ENCODE measurements at regions not wholly inside any gene's neighbourhood (a gene's known extent, or its start where the extent isn't known, plus 50 kb on each side); places are given as distances from the start of the nearest gene placed in this dataset.
A peak's percentile ranks its signal among the peaks of the same experiment; 100 is the strongest.
"Not testable (repeated sequence)": the region's sequence is repeated elsewhere in the genome, so short reads cannot be mapped to it uniquely, and the experiment has no call there.

GRCh38 chr6:51025082-51025777 is 206.6 kb downstream of the TFAP2B start:
- DNase-seq (ENCODE audit: low read depth), result peak; percentile 38
- in situ Hi-C loops (cut with HindIII; ENCODE audit: low pct_unique_long_range_greater_than_20kb, low sequenced_read_pairs), result no loop called here

- peak; percentile 8 for DNase-seq (ENCODE audit: low read depth)
- in situ Hi-C loops (cut with HindIII; ENCODE audit: low pct_unique_long_range_greater_than_20kb, low sequenced_read_pairs), result no loop called here
Measured at GRCh38 chr6:51027283-51028065, 208.8 kb downstream of the TFAP2B start.

DNA sequence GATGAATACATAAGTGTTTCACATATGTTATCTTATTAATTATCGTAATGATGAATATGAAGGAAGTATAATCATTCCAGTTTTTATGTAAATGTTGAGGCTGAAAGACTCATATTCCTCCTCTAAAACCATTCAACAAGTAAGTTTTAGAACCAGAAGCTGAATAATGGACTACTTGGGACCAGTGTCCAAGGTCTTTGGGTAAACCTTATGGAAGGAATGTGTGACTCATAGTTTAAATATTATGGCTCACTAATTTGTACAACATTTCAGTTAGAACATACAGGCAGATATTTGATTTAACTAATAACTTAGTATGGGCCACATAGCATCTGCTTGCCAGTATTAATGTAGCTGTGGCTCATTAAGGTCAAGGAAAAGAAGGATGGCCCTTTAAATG is 209.6 kb downstream of the TFAP2B start:
- in situ Hi-C loops (cut with HindIII; ENCODE audit: low pct_unique_long_range_greater_than_20kb, low sequenced_read_pairs), result no loop called here
- DNase-seq (ENCODE audit: low read depth), result peak; percentile 37

GRCh38 chr6:51029561-51029960 is 210.9 kb downstream of the TFAP2B start:
- no peak for DNase-seq (ENCODE audit: low read depth)
- in situ Hi-C loops (cut with HindIII; ENCODE audit: low pct_unique_long_range_greater_than_20kb, low sequenced_read_pairs), result no loop called here

- no peak for DNase-seq (ENCODE audit: low read depth)
- in situ Hi-C loops (cut with HindIII; ENCODE audit: low pct_unique_long_range_greater_than_20kb, low sequenced_read_pairs), result no loop called here
Measured at GRCh38 chr6:51045548-51045947, 226.9 kb downstream of the TFAP2B start.

DNA sequence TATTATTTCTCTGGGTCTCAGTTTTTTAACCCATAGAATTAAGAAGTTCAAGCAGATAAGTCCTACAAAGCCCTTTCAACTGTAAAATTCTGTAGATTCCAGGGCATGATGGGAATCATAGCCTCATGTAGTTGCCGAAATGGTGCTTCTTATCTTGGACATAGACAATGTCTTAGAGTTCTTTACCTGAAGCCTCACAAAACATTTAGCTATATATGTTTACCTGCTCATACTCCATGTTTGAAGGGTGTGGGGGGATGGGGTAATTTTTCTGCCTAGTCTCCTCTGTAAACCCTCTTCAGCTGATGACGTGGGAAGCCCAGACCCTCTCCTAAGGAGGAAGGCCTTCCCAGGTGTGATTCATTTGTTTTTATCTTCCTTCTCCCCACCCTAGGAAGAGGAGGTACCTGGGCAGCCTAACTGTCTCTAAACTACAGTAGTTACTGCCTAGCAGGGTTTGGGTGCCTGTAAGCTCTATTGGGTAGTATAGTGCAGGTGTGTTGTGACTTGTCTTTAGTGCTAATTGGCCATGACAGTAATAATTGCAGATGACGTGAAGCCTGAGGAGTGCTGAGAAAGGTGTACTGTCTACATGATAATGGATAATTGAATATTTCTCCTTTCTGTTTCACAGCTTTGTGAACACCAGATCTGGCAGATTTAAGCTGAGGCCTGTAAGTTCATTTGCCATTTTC is 230.8 kb downstream of the TFAP2B start:
- in situ Hi-C loops (cut with HindIII; ENCODE audit: low pct_unique_long_range_greater_than_20kb, low sequenced_read_pairs), result no loop called here
- no peak for DNase-seq (ENCODE audit: low read depth)

GRCh38 chr6:51049983-51050877 is 231.6 kb downstream of the TFAP2B start:
- in situ Hi-C loops (cut with HindIII; ENCODE audit: low pct_unique_long_range_greater_than_20kb, low sequenced_read_pairs), result no loop called here
- DNase-seq (ENCODE audit: low read depth), result peak; percentile 63

GRCh38 chr6:51052716-51053115 is 234.0 kb downstream of the TFAP2B start:
- in situ Hi-C loops (cut with HindIII; ENCODE audit: low pct_unique_long_range_greater_than_20kb, low sequenced_read_pairs); DNase-seq (ENCODE audit: low read depth): not testable (repeated sequence)

GRCh38 chr6:51055316-51055715 is 236.6 kb downstream of the TFAP2B start:
- in situ Hi-C loops (cut with HindIII; ENCODE audit: low pct_unique_long_range_greater_than_20kb, low sequenced_read_pairs); DNase-seq (ENCODE audit: low read depth): not testable (repeated sequence)

DNA sequence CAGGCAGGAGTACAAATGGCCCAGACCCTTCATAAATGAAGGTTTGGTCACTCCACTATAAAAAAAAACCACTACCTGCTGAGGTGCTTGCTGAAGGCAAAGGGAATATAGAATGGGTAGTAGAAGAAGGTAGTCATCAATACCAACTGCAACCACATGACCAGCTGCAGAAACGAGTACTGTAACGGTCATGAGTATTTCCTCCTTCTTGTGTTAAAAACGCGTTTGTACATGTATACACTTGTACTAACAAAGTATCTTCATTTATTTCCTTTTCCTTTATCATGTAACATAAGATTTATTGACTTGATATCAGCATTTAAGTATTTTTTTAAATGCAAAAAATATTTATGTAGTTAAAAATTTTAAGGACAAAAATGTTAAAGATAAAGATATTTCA is 238.6 kb downstream of the TFAP2B start:
- in situ Hi-C loops (cut with HindIII; ENCODE audit: low pct_unique_long_range_greater_than_20kb, low sequenced_read_pairs), result no loop called here
- no peak for DNase-seq (ENCODE audit: low read depth)

DNA sequence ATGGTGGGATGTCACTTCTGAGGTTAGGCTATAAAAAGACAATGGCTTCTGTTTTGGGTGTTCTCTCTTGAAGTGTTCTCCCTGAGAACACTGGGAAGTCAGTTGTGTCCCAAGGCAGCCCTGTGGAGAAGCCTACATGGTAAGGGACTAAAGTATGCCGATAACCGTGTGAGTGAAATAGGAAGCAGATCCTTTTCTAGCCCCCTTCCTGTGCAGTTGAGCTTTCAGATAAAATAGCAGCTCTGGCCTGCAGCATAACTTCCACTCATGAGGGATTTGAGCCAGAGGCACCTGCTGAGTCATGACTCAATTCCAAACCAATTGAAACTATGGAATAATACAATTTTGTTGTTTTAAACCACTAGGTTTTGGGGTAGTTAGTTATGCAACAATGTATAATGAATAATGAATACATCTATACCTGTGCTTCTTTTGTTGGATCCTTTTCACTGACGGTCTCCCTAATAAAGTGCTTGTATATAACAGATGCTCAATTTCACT is 241.6 kb downstream of the TFAP2B start:
- in situ Hi-C loops (cut with HindIII; ENCODE audit: low pct_unique_long_range_greater_than_20kb, low sequenced_read_pairs), result no loop called here
- DNase-seq (ENCODE audit: low read depth), result no peak

DNA sequence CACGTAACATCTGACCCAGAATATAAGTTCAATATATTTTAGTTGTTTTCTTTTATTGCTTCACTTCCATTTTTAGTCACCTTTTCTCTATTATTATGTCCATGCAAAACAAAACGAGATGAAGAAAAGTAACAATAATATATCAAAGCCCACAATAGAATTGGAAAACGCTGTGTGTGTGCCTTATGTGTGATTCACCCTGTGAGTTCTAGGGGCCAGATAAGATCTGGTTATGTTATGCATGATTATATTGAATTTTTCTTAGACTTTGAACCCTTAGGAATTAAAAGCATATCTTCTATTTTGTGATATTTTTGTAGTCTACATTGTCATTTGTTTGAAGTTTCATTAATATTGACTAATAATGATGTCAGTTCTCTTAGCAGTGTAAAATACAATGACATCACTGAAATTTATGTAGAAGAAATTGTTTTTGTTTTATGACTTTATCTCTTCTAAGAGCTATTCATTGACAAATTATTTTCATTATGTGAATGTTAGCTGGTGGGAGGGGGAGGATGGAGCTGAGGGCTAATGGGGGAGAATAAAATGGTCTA is 243.6 kb downstream of the TFAP2B start:
- no peak for DNase-seq (ENCODE audit: low read depth)
- in situ Hi-C loops (cut with HindIII; ENCODE audit: low pct_unique_long_range_greater_than_20kb, low sequenced_read_pairs), result no loop called here

DNA sequence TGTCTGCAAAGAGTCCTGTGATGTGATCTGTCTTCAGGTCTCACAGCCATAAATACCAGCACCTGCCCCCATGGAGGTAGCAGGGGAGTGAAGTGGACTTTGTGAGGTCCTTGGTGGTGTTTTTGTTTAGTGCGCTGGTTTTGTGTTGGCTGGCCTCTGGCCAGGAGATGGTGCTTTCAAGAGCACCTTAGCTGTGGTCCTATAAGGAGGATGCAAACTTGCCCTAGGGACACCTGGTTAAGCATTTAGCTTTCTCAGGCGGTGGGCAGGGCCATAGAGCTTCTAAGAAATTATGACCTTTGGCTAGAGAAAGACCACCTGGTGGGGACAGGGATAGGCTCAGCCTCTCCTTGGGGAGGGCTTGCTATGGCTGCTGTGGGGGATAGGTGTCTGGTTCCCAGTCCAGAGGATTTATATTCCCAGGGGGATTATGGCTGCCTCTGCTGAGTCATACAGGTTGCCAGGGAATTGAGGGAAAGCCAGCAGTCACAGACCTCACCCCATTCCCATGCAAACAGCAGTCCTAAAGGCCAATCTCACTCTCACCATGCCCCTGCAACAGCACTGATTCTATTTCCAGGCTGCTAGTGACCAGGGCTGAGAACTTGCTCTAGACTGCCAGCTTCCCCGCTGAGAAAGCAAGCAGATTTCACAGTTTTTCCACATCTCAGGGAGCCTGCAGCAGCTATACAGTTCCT is 259.3 kb downstream of the TFAP2B start:
- in situ Hi-C loops (cut with HindIII; ENCODE audit: low pct_unique_long_range_greater_than_20kb, low sequenced_read_pairs), result no loop called here
- DNase-seq (ENCODE audit: low read depth), result no peak

DNA sequence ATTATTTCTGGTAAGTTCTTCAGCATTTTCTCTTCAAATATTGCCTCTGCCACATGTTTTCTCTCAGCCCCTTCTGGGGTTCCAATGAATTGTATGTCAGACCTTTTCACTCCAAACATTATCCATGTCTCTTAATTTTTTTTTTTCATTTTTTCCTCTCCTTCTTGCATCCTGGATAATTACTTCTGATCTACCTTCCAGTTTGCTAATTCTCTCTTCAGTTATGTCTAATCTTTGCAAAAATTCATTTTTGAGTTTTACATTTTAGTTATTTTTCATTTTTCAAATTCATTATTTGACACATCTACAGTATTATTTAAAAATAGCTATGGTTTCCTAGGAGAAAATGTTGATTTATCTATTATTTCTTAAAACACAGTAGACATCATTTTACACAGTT is 271.7 kb downstream of the TFAP2B start:
- in situ Hi-C loops (cut with HindIII; ENCODE audit: low pct_unique_long_range_greater_than_20kb, low sequenced_read_pairs), result no loop called here
- DNase-seq (ENCODE audit: low read depth), result no peak

DNA sequence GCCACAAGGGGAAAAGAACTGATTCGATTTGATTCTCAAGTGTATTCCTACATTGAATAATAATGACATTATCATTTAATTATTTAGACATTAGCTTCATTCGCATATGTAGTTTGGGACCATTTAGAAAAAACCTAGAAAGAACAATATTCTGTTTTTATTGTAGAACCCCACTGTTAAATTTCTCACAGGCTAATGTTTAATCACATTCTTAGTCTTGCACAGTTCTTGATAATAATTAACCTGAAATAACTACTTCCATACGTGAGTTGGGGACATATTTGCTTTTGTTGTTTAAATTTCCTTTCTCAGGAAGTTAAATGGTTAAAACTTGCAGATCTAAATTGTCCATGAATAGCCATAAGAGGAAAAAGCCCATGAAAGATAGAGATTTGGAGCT is 275.2 kb downstream of the TFAP2B start:
- in situ Hi-C loops (cut with HindIII; ENCODE audit: low pct_unique_long_range_greater_than_20kb, low sequenced_read_pairs), result no loop called here
- peak; percentile 18 for DNase-seq (ENCODE audit: low read depth)

DNA sequence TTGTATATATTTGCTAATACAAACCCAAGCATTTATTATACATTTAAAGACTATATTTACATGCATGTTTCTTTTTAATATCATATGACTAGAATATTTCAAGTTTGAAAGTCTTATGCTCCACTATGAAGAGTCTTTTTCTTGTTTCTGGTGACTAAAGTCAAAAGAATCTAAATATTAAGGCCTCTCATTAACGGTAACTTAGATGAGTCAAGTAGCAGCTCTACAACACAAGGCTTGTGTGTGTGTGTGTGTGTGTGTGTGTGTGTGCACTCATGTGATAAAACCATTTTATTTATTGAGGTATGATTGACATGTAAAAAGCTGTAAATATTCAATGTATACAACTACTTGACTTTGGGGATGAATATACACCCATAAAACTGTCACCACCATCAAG is 275.6 kb downstream of the TFAP2B start:
- in situ Hi-C loops (cut with HindIII; ENCODE audit: low pct_unique_long_range_greater_than_20kb, low sequenced_read_pairs), result no loop called here
- peak; percentile 20 for DNase-seq (ENCODE audit: low read depth)

DNA sequence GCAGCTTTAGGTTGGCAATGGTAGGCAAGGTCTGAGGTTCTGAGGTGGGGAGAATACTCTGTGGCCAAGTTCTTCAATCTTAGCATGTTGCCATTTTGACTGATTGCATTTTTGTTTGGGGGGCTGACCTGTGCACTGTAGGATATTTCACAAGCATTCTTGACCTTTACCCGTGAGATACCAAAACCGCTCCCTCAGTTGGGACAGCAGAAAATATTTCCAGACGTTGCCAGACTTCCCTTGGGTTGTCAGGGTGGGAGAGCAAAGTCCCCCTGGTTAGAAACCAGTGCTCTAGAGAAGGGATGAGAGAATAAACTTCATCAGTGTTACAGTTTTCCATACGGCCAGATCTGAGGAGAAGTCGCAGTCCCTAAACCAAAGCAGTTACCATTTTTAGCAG is 279.6 kb downstream of the TFAP2B start:
- in situ Hi-C loops (cut with HindIII; ENCODE audit: low pct_unique_long_range_greater_than_20kb, low sequenced_read_pairs), result no loop called here
- DNase-seq (ENCODE audit: low read depth), result no peak

All from Caki2 (cell line).